Activated T-cell treated with anti-CD3 and anti-CD28 coated beads, Interleukin-2, amount 50 U/mL, for 48 hours (primary cell): ENCODE measurements at regions not wholly inside any gene's neighbourhood (a gene's known extent, or its start where the extent isn't known, plus 50 kb on each side); places are given as distances from the start of the nearest gene placed in this dataset.
"Not testable (repeated sequence)": the region's sequence is repeated elsewhere in the genome, so short reads cannot be mapped to it uniquely, and the experiment has no call there.

Experiments
- DNase-seq, 2 experiments: peaks; one replicate each; pipeline ENCODE4 v3.0.0-alpha.2; 2020

DNA sequence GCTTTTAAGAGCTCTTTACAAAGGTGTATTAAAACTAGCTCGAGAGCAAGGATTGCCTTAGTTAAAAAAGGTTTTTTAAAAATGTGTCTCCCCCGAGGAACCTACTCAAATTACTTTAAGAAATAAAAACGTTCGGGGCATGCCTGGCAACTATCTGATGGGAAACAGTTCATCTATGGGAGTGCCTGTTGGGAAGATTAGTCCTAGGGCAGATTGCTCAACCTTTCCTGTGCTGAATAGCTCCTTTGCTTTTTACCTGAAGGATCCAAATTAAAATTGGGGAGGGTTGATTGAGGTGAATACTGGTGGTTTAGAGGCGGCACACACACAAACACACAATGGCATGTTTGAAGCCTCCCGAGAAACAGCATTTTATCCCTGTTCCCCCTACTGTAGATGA is 541.4 kb upstream of the ATP2B1 start:
- no peak for DNase-seq

DNA sequence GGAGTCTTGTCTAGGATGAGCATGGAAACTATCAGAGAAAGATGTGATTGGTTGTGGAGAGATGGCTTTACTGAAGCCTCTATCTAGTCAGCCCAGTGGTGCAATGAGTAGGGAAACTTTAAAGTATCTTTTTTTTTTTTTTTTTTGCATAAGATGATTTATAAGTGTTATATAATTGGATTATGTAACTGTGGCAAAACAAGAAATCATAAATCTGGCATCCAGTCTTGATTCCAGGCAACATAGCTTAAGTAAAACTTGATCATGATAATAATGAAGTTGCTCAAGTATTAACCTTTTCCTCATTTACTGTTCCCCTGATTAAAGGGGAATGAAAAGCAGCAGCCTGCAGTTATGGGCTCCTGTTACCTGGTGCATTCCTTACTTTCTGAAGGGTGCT is 538.0 kb upstream of the ATP2B1 start:
- no peak for DNase-seq

DNA sequence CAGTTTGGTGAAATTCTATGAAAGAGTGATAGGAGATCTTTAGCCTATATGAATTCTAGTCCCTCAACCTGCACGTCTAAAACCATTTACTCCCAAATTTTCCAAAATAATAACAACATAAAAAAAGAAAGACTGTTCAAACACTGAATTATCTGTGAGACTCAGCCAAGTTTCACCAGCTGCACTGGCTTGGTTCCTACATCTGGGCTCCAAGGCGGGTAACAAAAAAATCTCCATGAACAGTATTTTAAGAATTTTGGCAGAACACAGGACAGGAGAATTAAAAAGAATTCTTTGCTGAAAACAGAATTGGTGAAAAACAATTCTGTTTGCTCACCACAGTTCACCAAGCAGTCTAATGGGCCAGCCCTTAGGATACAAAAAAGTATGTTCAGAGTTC is 536.8 kb upstream of the ATP2B1 start:
- DNase-seq, result no peak

DNA sequence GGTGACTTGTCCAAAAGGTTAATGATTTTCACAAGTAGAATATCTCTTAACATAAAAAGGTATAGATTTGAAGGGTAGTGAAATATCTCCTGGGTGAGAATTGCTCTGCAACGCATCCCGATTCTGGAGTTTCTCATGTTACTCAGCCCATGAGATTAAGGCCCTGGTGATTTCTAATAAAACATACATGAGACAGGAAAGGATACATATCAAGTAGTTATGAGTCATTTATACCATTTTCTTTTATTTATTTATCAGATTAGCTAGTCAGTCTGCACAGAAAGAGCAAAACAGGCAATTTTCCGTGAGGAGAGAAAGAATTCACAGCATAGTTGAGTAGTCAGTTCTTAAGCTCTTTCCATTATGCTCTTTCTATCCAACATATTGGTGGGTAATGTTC is 535.6 kb upstream of the ATP2B1 start:
- no peak for DNase-seq

DNA sequence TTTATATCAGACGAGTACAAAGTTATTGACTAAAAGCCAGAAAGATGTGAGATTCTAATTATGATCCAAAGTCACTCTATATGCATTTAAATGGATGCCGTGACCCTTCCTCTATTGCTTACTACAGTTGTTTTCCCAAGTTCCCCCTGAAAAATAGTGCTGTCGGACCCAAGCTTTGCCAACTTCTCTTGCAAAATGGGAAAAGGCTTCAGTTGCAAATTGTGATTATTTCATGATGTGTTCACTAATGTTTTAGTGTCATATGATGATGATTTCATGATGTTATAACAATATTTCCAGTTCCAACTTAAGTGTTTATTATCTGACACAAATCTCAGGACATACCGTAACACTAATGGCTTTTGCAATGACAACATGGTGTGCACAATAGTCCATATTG is 534.6 kb upstream of the ATP2B1 start:
- DNase-seq, result no peak

DNA sequence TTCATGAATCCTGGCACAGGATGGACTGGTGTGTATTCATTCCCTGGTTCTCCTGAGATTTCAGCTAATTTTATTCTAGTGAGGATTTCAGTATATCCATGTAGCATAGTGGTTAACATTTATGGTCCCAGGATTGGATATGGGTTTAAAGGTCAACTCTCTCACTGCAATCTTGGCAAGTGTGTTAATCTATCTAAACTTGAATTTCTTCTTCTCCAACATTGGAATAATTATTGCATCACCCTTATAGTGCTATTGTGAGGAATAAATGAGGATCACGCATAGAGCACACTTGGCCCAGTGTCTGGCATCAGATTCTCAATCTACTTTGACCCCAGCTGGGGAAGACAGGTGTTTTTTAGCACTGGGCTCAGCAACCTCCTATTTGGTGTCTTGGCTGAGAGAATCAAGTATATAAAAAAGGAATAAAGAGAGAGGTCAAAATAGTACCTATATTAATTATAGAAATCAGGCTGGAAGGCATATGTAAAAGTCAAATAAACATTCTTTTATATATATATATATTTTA is 531.2 kb upstream of the ATP2B1 start:
- DNase-seq, result no peak

DNA sequence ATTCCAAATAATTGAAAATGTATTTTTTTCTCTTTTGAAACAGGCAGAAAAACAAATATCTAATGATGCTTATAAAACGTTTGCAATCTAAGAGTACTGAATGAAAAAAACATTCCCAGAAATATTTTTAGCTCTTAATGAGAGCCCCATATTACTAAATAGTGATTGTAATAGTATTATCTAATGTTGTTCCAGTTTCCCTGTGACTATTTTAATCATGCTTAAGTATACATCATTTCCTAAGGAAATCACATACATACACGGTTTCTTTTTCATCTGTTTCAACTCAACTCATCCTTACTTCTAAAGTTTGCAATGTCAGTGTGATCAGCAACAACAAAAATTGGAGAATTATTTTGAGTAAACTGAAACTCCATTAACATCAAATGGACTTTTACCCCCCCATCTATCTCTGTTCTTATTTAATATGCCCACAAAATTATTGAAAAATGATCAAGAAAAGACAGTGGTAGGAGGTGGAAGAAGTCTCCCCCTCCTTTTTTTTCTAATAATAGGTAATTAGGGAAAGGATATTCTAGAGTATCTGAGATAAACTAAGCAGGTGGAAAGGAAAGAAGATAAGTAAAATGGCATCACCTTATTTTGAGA is 530.1 kb upstream of the ATP2B1 start:
- DNase-seq, result no peak

DNA sequence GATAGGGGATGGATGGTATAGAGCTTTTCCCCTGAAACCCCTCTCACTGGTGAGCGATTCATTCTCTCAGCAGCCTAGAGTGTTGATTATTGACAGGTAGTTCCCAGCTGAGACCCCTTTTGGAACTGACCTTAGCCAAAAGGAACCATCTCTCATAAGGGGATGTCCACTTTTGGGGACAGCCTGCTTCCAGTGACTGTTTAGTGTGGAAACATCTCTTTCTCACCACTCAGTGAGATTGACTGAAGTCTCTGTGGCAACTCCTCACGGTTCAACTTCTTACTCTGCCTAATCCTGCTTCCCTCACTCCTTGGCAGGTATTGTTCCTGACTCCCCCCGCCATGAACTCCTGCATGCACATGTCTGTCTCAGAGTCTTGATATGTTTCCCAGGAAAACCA is 529.2 kb upstream of the ATP2B1 start:
- no peak for DNase-seq

DNA sequence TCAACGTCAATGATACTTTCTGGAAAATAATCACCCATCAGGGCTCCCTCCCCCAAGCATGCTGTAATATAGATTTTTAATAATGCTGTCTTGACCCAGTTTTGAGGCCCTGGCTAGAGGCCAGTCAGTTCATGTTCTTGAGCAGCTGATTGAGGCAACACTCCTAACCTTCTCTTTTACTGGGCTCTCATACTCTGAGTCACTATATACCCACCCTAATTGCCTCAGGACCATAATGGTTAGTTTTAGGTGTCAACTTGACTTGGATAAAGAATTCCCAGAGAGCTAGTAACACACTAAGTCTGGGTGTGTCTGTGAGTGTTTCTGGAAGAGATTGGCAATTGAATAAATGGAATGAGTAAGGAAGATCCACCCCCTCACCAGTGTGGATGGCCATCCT is 527.0 kb upstream of the ATP2B1 start:
- no peak for DNase-seq

DNA sequence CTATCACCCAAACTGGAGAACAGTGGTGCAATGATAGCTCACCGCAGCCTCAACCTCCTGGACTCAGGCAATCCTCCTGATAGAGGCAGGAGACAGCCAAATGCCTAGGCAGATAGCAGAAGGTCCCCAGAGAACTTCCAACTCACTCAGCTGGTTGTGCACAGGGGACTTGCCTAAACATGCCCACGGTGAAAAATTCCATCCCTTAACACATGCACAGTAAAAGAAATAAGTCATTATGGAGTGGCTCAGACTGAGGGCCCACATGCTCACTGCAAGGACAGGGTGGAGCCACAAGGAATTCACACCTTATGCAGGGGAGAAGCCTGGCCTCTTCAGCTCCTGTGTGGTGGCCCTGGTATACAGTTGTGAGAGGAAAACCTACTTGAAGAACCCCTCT is 525.8 kb upstream of the ATP2B1 start:
- no peak for DNase-seq

DNA sequence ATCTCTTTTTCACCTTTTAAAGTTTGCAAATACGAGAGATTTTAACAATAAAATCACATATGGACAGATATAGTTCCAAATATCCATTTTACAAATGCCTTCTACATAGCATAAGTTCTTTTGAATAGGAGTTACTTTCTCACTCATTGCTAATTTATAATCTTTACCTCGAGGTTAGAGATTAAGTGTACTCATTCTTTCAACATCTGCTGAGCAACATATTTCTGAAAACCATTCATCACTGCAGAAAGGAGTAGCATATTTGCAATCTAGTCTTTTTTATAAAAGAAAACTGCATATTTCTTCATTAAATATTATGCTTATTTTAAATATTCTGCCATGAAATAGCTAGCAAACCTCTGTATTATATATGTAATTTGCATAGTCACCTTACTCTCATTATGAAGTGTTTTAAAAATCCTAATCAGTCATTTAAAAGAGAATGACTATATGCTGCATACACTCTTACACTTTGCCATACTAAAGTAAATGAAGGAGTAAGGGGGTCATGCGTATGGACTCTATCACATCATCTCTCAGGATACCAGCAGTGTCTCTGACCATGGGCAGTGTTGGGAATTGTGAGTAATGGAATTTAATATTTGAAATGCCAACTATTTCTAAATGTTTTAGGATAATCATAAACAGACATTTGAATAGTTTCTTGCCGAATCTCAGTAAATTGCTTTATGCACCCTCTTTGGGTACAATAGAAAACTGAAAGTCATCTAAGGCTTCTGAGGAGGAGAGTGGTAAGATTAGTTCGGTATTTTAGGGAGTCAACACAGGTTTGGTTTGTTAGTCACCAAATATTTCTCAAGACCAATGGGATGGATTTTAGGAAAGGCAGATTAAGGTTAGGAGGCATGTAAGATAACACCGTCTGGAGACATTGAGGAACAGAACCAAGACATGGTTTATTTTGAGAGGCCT is 524.8 kb upstream of the ATP2B1 start:
- no peak for DNase-seq

DNA sequence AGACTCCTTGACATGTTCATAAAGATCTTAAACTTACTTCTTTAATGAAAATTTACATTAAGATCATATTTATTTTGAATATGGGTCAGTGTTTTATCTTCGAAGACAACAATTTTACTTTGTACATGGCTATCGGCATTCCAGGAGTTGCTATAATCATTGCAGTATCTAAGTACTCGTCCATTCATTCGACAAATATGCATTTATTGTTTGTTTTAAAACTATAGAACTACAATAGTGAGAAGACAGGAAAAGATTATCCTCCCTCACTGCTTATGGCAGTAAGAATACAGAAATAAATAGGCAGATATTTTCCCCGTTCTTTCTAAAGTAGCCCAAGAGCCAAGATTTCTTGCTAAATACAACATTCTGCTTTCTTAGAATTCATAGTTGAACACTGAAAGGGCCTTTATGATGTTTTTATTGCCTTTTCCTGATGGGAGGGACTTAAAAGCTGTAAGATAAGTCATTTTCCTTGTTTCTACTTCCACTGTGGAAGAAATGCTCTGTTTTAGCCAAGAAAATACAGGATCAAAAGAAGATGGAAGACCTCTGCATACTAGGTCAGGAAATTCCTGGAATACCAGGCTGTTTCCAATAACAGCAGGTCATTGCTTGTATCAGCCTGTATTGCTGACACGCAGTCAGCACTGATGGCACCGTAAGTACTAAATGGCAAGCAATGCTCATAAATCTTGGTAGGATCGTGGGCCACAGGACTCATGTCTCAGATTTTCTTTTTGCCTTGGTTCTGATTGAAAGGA is 521.0 kb upstream of the ATP2B1 start:
- DNase-seq, result no peak

DNA sequence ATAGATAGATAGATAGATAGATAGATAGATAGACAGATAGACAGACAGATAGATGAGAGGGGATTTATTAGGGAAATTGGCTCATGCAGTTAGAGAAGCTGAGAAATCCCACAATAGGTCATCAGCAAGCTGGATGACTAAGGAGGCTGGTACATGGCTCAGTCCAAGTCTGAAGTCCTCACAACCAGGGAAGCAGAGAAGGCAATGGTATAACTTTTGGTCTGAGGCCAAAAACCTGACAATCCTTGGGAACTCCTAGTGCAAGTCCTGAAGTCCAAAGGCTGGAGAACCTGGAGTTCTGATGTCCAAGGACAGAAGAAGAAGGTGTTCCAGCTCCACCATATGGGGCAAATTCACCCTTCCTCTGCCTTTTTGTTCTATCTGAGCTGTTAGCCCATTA is 517.6 kb upstream of the ATP2B1 start:
- DNase-seq, result no peak

DNA sequence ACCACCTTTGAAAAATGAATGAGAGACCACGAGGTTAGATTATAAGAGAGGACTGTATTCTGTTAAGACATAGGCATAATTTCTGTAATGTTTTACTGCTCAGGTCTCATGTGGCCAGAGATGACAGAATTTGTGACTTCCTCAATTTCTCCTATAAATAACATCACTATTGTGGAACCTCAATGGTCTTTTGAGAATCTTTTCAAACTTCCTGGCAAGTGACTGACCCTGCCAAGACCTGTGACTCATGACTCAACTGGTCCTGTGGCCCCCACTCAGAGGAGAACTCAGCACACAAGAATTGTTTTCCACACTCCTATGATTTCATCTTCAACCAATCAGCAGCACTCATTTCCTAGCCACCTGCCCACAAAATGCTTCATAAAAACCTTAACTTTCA is 508.2 kb upstream of the ATP2B1 start:
- DNase-seq, result no peak

DNA sequence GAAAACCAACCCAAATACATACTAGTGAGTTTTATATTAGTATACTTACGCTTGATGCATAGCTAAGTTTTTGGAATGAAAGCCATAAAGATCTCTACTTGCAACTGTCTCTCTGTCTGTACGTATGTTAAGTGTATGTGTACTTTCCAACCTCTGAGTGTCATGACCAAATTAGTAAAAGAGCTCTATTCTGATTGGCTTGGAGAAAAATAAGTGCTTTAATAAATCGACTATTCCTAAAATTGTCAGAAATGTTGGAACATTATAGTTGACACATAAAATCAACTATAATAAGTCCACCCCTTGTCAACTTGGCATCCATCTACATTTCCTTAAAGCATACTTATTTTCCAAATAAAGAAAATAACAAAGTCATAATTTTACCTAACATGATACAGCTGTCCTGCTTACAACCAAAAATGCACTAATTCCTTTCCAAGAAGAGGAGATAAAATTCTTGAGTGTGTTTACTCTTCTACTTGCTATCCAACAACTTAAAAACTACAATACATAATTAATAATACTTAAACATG is 507.4 kb upstream of the ATP2B1 start:
- DNase-seq, result no peak

DNA sequence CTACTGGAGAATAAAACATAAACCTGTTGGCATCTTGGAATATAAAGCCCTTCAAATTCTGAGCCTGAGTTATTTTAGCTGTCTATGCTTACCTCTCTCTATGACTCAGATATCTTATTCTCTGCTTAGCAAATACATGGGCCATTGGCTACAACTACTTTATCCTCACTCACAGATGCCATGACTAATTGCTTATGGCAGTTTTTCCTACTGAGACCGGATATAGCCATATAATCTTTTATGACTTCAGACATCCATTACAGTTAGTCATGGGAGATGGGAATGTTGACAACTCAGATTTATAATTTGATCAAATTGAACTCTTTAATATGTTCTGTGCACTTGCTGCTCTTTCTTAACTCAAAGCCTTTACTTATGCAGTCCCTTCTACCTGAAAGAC is 502.4 kb upstream of the ATP2B1 start:
- no peak for DNase-seq

DNA sequence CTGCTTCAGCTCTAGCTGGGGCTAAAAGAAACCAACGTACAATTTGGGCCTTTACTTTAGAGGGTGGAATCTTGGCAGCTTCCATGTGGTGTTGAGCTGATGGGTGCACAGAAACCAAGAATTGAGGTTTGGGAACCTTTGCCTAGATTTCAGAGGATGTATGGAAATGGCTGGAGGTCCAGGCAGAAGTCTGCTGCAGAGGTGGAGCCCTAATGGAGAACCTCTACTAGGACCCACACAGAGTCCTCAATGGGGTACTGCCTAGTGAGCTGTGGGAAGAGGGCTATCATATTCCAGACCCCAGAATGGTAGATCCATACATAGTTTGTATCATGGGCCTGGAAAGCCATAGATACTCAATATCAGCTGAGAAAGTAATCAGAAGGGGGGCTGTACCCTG is 500.4 kb upstream of the ATP2B1 start:
- DNase-seq, result no peak

DNA sequence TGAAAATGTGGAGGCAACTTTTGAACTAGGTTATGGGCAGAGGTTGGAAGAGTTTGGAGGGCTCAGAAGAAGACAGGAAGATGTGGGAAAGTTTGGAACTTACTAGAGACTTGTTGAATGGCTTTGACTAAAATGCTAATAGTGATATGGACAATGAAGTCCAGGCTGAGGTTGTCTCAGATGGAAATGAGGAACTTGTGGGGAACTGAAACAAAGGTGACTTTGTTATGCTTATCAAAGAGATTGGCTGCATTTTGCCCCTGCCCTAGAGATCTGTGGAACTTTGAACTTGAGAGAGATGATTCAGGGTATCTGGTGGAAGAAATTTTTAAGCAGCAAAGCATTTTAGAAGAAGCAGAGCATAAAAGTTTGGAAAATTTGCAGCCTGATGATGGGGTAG is 499.7 kb upstream of the ATP2B1 start:
- not testable (repeated sequence) for DNase-seq

DNA sequence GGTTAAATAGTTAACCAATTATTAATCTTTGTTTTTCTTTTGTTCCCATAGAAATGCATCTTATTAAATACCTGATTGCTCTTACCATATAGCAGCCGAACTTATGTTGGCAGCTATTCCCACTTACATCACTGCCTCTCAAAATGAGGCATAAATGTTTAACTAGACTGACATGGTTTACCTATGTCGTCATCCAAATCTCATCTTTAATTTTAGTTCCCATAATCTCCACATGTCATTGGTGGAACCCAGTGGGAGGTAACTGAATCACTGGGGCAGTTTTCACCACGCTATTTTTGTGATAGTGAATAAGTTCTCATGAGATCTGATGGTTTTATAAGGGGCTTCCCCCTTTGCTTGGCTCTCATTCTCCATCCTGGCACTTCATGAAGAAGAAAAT is 499.2 kb upstream of the ATP2B1 start:
- DNase-seq, result no peak

DNA sequence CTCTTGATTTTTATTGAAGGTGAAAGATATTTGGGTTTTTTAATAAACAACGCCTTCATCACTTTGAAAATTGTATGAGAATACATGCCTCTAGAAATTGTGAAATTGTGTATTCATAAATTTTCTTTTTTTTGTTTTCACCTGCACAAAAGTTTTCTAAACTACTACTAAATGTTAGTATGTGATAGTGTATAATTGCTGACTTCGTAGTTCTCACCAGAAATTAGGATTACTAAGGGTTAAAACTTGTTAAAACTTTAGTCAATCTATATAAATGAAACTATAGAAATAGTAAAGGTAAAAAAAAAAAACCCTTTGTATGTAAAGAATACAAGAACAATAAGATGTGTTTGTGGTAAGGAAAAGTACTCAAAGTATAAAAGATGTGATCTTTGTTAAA is 496.5 kb upstream of the ATP2B1 start:
- no peak for DNase-seq

DNA sequence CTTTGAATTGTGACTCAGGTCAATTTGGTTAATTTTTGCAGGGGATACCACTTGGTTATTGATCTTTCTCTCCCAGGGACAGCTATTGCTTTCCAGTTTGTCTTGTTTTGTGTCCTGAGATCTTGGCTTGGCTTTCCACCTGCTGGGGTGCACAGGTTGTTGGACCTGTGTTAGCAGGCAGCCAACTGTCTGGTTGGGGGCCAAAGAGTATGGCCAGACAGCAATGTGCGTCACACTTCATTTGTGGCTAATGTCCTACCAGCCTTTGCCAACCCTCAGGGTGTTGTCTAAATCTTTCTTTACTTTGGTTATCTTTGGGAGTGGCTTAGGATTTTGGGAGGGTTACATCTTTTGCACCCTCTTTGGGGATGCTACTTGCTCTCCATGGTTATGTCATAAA is 494.9 kb upstream of the ATP2B1 start:
- no peak for DNase-seq

DNA sequence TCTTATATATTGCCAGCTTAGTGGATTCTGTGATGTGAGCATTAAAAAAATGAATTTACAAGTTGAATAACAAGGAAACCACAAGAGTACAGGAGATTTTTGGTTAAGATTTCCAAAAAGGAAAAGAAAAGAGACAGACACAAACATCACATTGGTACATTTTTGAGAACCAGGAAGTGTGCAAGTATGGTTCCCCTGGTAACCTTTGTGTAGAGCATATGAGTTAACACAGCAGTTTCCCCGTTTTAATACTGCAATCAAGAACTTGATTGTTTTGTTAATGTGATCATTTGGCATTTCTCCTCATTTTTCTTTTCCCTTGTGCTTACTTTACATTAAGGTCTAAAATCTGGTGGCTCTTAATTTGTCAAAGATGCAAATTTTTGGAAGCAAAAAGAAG is 490.4 kb upstream of the ATP2B1 start:
- no peak for DNase-seq

DNA sequence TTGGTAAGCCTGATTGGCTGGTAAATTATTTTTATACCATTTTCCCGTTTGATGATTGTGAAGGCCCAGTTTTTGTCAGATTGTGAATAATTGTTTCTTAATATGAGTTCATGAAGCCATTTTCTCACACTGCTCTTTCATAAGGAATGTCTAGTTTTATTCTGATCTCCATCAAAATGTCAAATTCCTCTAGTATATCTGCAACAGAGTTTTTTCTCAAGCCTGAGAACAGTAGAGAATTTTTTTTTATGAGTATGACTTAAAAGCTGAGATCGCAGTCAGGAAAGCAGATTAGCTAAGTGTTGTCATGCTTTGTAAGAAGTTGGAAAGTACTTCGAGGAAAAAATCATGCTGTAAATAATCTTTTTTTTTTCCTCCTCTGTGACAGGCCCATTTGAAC is 484.9 kb upstream of the ATP2B1 start:
- no peak for DNase-seq
